NCI-H1694 (cell line): ENCODE measurements at regions not wholly inside any gene's neighbourhood (a gene's known extent, or its start where the extent isn't known, plus 50 kb on each side); places are given as distances from the start of the nearest gene placed in this dataset.
A peak's percentile ranks its signal among the peaks of the same experiment; 100 is the strongest.

Source experiments
- DNase-seq: peaks from one replicate; lab custom pipeline; 2025; lab: John Stamatoyannopoulos, UW

DNA sequence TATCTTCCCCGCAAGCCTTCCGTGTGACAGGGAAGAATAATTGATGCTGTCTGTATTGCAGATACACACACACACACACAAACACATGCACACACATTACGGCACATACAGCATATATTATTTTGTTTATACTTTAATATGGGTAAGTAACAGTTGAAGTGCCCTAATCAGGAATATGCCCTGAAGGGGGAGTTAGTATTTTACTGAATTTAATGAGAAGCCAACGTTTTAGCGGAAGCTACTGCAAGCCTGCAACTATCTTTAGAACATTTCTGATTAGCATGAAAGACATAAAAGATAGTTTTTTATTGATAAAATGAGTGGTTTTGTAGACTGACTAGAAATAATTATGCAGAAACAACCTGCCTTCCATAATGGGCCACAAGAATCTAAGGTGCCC lies 296.6 kb upstream of the SLCO3A1 start:
- no peak for DNase-seq

DNA sequence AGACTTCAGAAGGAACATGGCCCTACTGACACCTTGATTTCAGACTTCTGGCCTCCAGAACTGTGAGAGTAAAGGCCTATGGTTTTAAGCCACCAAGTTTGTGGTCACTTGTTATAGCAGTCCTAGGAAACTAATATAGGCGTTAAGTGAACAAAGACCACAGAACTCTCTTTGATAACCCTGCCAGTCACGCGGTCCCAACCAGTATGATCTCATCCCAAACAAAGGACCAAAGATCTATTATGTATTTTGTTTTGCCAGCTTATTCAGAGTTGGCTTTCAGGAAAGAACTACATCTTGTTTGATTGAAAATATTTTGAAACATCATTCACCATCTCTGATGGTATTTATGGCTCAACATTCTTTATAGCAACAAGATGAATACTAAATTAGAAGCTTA lies 294.4 kb upstream of the SLCO3A1 start:
- no peak for DNase-seq

DNA sequence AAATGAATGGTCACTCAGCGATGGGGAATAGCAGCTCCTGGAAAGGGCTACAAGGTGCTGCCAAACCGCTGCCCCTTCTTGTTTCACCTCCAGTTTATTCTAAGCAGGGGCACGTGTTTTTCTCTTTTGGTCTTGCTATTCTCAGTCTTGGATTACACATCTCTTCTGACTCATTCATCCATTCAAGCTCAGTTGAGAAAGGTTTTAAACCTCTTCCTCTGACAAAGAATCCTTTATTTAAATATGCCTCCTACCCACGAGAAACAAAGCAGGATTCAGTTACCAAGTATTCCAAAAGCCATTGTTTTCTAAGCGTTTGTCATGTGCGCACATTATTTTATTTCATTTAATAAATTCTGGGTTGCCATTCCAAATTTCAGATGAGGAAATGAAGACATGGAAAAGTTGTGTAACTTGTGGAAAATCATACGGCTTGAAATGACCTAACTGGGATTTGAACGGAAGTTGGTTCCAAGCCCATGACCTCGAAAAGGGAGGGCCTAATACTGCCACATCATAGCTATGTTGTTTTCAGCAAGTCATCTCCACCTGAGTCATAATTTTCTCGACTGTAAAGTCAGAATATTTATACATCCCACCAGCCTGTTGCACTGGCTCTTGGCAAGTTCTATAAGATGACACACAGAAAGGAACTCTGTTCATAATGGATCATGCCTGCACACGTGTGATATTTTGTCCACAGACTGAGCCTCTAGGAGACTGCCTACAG lies 292.0 kb upstream of the SLCO3A1 start:
- DNase-seq = no peak

DNA sequence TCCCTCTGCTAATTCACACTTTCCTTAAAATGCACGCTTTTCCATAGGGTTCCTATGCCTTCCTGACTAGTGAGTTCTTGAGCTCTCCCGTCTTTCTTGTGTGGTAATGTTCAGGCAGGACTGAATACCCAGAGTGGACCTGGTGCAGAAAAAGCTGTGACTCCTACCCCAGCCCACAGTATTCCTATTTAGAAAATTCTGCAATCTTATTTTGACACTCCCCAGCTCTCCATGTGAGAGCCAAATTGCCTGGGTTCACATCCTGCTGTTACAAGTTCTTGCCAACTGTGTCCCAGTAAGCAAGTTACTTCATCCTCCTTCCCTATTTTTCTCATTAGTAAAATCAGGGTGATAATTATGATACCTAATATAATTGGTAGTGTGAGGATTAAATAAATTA lies 290.8 kb upstream of the SLCO3A1 start:
- no peak for DNase-seq

DNA sequence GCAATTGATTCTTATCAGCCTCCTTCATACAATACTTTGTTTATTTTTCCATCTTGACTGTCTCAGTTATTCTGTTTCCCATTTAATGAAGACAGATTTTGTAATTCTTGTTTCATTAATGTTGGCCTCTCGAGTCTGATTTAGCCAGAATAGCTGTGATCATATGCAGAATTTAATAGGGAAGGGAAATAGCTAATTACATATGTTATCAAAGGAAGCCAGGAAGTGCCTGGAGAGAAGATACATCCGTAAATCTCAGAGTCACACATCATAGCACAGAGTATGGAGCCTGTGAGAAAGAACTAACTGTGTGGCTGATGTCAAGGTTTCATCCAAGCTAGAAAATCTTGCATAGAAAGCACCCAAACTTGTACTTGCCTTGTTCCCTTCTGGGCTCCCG lies 288.9 kb upstream of the SLCO3A1 start:
- no peak for DNase-seq

DNA sequence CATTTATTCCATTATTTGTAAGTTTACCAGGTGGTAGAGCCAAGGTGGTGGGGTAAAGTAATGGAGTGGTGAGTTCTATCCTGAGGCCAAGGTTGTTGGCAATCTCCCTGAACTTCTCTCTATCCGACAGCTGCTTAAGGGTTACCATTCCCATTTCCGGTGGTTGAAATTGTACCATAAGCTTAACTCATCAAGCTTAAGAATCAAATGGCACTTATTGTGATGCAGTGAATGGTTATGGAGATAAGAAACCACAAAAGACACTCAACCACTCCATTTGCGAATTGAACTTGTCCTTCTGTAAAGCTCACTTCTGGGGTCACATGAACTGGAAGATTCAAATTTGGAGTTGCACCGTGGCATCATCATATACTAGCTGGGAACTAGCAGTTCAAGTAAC lies 287.4 kb upstream of the SLCO3A1 start:
- no peak for DNase-seq

DNA sequence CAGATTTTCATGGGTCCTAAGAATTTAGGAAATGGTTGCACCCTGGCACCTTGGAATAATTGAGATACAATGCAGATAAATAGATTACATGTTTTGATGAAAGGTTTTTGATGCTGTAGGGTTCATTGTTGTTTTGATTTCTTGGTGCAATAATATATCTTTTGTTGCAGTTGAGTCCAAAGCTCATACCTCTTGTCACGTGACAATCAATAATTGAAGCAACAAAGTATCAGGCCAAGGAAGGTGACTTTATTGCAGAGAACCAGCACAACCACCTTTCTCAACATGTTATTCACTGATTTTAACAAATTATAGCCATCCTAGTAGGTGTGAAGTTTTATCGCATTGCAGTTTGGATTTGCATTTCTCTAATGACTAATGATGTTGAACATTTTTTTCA lies 285.5 kb upstream of the SLCO3A1 start:
- no peak for DNase-seq

DNA sequence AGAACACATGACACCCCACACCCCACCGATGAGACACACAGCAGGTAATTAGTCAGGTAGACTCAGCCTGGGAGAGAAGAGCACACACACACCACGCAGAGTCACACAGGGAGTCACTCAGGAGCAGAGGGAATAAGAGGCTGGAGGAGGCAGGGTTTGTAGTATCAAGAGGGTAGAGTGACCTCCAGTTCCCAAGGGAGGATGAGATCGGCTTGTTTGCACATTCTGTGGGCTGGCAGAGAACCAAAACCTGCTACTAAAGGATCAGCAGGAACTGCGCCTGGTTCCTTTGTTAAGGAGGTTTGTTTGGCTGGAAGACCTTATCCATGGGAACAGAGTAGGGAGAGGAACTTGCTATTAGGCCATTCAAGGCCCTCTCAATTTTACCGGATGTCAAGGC lies 281.4 kb upstream of the SLCO3A1 start:
- DNase-seq = no peak

DNA sequence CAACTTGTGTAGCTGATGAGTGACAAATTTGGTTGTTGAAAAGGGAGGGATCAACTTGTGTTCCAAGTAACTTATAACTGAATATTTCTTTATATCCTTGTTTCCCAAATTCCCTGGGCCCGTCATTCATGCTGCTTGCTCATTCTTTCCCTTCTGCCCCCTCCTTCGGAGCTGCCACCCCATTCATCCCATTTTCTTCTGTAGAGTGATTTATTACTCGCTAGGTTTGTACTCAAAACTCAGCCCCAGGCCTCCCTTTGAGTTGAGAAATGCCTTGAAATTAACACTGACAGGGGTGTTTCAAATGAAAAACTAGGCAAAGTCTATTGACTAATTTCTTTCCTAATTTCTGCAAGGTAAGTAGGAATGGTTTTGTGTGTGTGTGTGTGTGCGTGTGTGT lies 277.4 kb upstream of the SLCO3A1 start:
- DNase-seq = no peak

DNA sequence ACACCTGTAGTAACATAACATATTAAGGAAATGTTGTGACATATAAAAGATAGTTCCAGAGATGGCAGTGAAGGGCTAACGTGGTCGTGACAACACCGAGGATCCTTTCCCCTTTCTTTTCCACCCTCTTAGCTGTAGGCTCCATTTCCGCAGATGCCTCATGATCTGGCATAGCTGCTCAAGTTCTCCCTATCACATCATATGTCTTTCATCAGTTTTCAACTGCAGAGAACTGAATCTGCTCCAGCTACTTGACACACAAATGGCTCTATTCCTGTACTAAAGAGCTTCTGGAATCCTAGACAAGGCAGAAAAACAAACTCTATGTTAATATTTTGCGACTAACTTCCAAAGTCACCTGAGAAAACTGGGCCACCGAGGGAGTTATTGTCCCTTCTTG lies 275.0 kb upstream of the SLCO3A1 start:
- DNase-seq = no peak

DNA sequence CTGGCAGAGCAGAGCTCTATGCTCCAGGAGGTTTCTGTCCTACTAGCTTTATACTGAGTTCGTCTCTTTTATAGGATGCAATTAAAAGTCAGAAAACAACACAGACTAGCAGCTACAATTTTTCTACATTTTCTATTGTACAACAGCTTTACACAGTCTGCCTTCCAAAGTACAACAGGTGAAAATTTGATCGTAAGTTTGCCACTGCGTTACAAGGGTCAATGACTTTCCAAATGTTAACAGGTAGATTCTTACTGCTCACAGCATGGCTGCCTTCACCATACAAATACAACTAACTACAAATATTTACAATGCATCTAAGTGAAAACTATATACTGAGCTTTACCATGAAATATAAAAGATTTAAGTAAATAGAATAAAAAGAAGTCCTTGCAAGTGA lies 268.6 kb upstream of the SLCO3A1 start:
- no peak for DNase-seq

DNA sequence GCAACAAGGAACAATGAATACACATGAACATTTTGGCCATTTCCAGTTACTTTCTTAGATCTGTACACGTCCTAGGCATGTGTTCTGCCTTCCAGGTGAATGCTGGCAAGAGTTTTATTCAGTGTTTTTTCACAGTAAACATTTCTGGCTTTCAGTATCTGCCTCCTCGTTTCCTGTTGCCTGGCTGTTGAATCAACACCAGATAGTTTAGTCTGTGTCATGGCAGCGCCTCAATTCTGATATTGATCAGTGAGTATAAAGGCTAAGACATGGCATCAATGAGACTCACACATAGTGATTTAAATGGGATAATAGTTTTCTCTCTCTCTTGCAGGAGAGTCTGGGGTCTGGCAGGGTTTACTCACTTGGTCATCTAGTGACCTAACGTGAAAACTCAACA lies 266.9 kb upstream of the SLCO3A1 start:
- DNase-seq = no peak

DNA sequence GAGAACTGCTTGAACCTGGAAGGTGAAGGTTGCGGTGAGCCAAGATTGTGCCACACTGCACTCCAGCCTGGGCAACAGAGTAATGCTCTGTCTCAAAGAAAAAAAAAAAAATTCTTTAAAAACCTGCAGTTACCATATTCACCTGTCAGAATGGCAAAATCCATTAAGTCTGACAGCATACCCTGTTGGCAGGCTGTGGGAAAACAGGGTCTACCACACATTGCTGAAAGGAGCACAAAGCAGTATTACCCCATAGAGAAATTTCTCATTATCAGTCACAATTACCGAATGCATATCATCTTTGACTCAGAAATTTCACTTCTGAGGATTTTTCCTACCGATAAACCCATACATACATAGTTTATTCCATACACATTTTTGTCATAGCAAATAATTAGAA lies 264.1 kb upstream of the SLCO3A1 start:
- no peak for DNase-seq

DNA sequence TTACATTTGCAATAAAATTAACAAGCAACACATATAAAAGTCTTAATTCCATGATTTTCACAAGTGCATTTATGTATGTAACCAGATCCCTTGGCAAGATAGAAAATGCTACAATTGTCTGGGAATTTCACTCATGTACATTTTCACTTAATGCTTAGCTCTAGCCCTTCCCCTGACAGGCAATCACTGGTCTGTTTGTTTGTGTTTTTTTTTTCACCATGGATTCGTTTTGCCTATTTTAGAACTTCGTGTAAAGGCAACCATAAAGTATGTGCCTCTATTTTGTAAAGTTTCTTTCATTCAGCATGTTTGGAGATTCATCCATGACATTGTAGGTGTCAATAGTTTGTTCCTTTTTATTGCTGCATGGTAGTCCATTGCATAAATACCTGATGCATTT lies 260.9 kb upstream of the SLCO3A1 start:
- DNase-seq = no peak

DNA sequence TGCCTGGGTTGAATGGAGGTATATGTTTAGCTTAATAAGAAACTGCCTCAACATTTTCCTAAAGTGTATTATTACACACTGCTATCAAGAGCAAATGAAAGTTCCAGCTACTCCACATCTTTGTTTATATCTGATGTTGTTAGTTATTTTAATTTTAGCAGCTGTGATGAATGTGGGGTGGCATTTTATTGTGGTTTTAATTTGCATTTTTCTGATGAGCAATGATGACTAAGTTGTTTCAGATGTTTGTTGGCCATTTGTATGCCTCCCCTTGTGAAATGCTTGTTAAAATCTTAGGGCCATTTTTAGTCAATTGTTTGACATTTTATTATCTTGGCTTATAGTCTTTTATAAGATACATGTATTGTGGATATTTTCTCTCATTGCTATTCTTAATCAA lies 260.4 kb upstream of the SLCO3A1 start:
- DNase-seq = no peak

DNA sequence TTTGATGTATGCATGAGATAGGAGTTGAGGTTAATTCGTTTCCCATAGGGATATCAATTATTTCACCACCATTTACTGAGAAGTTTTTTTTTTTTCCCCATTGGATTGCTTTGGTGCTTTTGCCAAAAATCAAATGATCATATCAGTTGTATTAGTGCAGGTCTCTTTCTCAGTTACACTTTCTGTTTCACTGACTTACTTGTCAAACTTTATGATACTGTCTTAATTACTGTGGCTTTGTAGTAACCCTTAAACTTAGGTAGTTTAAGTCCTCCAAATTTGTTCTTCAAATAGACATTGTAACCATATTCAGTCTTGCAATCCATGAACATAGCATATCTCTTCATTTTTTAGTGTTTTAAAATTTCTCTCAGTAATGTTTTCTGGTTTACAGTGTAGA lies 259.9 kb upstream of the SLCO3A1 start:
- no peak for DNase-seq

DNA sequence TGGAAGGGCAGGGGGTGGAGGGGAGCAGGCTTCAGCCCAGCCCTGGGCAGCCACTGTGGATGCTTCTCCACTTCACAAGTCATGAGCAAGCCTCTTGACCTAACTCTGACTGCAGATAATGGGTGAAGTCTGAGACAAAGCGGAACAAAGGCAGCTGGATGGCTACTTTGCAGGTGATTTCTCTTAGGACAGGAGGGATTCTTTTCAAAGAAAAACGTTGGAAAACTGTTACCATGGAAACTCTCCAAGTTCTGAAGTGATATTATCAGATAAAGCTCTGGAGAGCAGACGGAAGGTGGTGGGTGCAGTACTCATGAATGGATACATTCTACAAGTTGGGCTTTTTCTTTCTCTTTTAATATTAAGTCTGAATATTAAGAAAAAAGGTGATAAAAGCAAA lies 254.2 kb upstream of the SLCO3A1 start:
- no peak for DNase-seq

DNA sequence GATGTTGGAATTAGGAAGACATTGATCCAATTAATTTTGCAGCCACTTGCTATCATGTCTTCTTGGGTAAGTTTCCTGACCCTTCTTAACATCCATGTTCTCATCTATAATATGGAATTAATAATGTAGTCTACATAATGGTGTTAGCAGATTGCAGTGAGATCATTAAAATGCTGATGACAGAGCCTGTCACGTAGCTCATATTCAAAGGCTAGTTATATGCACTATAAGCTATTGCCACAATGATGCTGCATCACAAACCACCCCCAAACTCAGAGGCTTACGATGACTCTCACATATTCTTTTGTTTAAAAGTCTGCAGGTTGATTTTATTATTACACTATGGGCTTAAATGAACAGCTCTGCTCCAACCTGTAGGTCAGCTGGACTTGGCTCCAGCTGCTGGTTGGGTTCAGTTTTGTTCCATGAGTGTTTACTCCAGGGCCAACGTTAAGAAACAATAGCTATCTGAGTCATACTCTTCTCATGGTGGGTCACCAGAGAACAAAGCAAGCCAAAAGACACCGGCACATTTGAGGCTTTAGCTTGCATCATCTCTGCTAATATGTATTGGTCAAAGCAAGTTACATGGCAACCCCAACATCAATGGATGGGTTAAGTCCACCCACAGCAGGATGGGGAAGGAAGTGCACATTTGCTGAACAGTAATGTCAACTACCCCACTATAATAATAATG lies 250.0 kb upstream of the SLCO3A1 start:
- no peak for DNase-seq

DNA sequence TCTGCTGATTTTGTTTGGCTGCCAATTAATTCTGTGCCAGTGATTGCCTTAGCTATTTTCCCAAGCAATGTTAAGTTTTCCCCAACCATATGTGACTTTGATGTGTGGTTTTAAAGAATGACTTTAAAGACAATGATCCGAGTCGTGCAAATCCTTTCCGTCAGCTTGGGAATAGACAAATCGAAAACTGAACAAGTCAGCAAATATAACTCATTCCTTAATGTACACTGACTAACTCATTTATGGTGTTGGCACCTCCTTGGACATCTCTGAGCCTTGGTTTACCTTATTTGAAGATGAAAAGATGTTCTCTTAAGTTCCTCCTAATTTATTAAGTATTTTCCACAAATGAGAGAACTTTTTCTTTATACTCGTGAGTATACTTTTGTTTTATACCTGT lies 249.4 kb upstream of the SLCO3A1 start:
- DNase-seq = no peak

DNA sequence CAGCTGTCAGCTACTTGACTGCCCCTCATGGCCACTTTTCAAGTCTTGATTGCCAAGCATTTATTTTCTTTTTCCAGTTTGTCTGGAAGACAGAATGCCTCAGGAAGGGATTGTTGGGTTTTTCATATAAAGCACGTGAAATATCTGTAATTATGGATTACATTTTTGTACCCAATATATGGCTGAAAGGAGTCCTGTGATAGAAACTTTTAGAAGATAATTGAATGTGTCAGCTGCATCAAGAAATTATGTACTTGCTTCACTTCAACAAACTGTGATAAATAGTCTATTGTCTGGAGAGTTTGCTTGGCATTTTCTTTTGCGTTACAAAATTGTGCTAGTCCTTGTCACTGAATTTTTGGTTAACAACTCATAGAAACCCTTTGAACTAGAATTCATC lies 247.9 kb upstream of the SLCO3A1 start:
- DNase-seq = no peak

DNA sequence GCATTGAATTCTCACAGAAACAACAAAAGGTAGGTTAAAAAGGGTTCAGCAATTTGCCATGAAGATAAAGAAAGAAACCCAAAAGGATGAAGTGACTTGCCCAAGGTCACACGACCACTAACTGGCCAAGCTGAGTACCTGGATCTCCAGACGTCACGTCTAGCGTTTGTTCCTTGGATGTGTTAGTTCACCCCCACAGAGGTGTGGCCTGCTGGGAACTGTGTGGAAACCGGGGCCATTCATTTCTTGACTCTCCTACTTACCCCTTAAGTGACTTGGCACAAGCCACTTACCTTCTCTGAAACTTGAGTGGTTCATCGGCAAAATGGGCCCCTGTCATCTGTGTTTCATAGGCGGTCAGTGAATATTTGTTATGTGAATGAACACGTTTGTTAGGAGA lies 244.3 kb upstream of the SLCO3A1 start:
- DNase-seq = no peak

DNA sequence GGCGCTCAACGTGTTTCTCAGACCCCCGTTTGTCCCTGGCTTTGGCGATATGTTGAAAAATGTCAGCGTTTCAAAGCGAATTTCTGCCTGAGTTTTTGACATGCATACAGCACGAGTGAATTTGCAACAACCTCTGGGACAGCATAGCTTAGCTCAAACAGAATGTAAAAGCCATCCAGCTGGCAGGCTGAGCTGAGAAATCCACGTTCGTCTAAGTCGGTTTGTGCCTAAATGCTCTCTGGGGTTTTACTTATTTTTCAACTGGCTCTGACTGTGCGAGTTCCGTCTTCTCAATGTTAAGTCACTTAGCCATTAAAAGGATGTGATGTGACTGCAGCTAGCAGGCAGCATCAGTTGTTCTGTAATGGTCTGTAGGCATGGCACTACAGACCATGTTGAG lies 243.5 kb upstream of the SLCO3A1 start:
- no peak for DNase-seq

DNA sequence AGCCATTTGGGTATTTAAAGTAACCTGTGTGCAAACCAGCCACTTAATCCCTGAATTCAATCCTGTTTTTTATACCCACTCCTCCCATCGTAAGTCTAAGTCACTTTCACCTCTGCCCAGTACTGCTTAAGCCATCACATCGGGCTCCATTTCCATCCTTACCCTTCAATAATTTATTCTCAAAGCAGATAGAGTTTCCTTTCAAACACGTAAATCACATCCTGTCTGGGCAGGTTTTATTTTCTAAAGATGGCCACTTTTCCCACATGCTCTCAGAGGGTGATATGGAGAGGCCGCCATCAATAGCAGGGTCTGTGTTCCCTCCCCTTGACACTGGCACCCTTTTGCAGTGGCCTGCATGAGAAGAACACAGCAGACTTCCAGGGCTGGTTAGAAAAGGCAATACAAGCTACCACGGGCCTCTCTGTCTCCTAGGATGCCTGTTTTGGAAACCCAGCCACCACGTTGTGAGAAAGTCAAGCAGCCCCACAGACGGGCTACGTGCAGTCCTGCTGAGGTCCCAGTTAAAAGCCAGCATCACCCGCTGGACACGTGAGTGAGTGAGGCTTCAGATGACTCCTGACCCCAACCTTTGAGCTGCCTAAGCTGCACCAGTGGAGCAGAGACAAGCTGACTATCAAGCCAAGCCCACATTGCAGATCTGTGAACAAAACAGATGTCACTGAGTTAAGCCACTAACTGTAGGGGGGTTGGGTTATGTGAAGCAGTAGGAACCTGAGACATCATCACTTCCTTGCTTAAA lies 241.8 kb upstream of the SLCO3A1 start:
- DNase-seq = peak; percentile 4
